Sigmoid colon (tissue), 3 donors: ENCODE measurements at regions not wholly inside any gene's neighbourhood (a gene's known extent, or its start where the extent isn't known, plus 50 kb on each side); places are given as distances from the start of the nearest gene placed in this dataset.

Experiments used
- POLR2A ChIP-seq, 2 donors: fragments of 450-650 bp; IDR thresholded peaks; one replicate each; pipeline ENCODE4 v1.6.1; 2016; ENCODE audit warnings: antibody characterized with exemption in 2 of 2, mild to moderate bottlenecking in 2 of 2, moderate library complexity in 2 of 2
- TF ChIP-seq, protein P1 (sequence below), 4 experiments: fragments of 450-650 bp in 3 of 4; fragments of 200-600 bp in 1 of 4; IDR thresholded peaks; one replicate each; pipeline ENCODE4 v1.5.1; 2016 to 2019; ENCODE audit warnings: antibody characterized with exemption in 4 of 4, mild to moderate bottlenecking in 3 of 4, moderate library complexity in 2 of 4

- TF ChIP-seq, protein P1, sequence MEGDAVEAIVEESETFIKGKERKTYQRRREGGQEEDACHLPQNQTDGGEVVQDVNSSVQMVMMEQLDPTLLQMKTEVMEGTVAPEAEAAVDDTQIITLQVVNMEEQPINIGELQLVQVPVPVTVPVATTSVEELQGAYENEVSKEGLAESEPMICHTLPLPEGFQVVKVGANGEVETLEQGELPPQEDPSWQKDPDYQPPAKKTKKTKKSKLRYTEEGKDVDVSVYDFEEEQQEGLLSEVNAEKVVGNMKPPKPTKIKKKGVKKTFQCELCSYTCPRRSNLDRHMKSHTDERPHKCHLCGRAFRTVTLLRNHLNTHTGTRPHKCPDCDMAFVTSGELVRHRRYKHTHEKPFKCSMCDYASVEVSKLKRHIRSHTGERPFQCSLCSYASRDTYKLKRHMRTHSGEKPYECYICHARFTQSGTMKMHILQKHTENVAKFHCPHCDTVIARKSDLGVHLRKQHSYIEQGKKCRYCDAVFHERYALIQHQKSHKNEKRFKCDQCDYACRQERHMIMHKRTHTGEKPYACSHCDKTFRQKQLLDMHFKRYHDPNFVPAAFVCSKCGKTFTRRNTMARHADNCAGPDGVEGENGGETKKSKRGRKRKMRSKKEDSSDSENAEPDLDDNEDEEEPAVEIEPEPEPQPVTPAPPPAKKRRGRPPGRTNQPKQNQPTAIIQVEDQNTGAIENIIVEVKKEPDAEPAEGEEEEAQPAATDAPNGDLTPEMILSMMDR (IDR thresholded peaks at IDR 0.05): no peak
- no peak for TF ChIP-seq POLR2A (IDR thresholded peaks at IDR 0.05)
Observed at GRCh38 chr2:149924549-149925213, 337.1 kb upstream of the MMADHC start.
